Urothelium cell line (cell line): ENCODE measurements at regions not wholly inside any gene's neighbourhood (a gene's known extent, or its start where the extent isn't known, plus 50 kb on each side); places are given as distances from the start of the nearest gene placed in this dataset.
"Not testable (repeated sequence)": the region's sequence is repeated elsewhere in the genome, so short reads cannot be mapped to it uniquely, and the experiment has no call there.

Experiments
- DNase-seq: peaks from one replicate; pipeline ENCODE4 v3.0.0; 2011; ENCODE audit warnings: low spot score, mixed read lengths
- FAIRE-seq: peaks from 2 replicates; lab custom pipeline; 2011; peaks lifted over from hg19 to GRCh38; lab: Jason Lieb, UNC

GRCh38 chr3:78494851-78495250 lies 1272.9 kb downstream of the ROBO1 start:
- DNase-seq: no peak
- no peak for FAIRE-seq

GRCh38 chr3:78495301-78495700 lies 1272.5 kb downstream of the ROBO1 start:
- DNase-seq (no peak), FAIRE-seq (no peak)

- FAIRE-seq: no peak
- DNase-seq: no peak
Measured at GRCh38 chr3:78496501-78496900, 1271.3 kb downstream of the ROBO1 start.

GRCh38 chr3:78497021-78497420 lies 1270.8 kb downstream of the ROBO1 start:
- DNase-seq (no peak), FAIRE-seq (no peak)

- DNase-seq: no peak
- FAIRE-seq: no peak
Measured at GRCh38 chr3:78497767-78498166, 1270.0 kb downstream of the ROBO1 start.

- DNase-seq (peak; percentile 42), FAIRE-seq (no peak)
Measured at GRCh38 chr3:78506061-78506460, 1261.7 kb downstream of the ROBO1 start.

- peak; percentile 30 for FAIRE-seq
Measured at GRCh38 chr3:78506581-78507195, 1261.1 kb downstream of the ROBO1 start.

GRCh38 chr3:78507196-78507984 lies 1260.4 kb downstream of the ROBO1 start:
- DNase-seq: peak; percentile 21

More at GRCh38 chr3:78506581-78507195, 1261.1 kb downstream of the ROBO1 start:
- DNase-seq: peak; percentile 58

GRCh38 chr3:78511840-78512239 lies 1256.0 kb downstream of the ROBO1 start:
- no peak for DNase-seq
- FAIRE-seq: no peak

More at GRCh38 chr3:78507196-78507984, 1260.4 kb downstream of the ROBO1 start:
- no peak for FAIRE-seq

- not testable (repeated sequence) for FAIRE-seq, DNase-seq
Measured at GRCh38 chr3:78512786-78513185, 1255.0 kb downstream of the ROBO1 start.

- DNase-seq (no peak), FAIRE-seq (no peak)
Measured at GRCh38 chr3:78516437-78516836, 1251.4 kb downstream of the ROBO1 start.

- FAIRE-seq (no peak), DNase-seq (no peak)
Measured at GRCh38 chr3:78516937-78517336, 1250.9 kb downstream of the ROBO1 start.

- FAIRE-seq (no peak), DNase-seq (no peak)
Measured at GRCh38 chr3:78517965-78518364, 1249.8 kb downstream of the ROBO1 start.

GRCh38 chr3:78519281-78519680 lies 1248.5 kb downstream of the ROBO1 start:
- no peak for DNase-seq
- FAIRE-seq: no peak

GRCh38 chr3:78529601-78530000 lies 1238.2 kb downstream of the ROBO1 start:
- no peak for FAIRE-seq
- DNase-seq: no peak

GRCh38 chr3:78540485-78540884 lies 1227.3 kb downstream of the ROBO1 start:
- FAIRE-seq (no peak), DNase-seq (no peak)

GRCh38 chr3:78545827-78546226 lies 1222.0 kb downstream of the ROBO1 start:
- FAIRE-seq (no peak), DNase-seq (no peak)
